ENCODE measurements at regions not wholly inside any gene's neighbourhood (a gene's known extent, or its start where the extent isn't known, plus 50 kb on each side); places are given as distances from the start of the nearest gene placed in this dataset.

GRCh38 chr16:62565706-62566105 lies 529.5 kb upstream of the CDH8 start:
- DNase-seq: no peak

GRCh38 chr16:62564291-62564690 lies 528.1 kb upstream of the CDH8 start:
- DNase-seq: no peak

- DNase-seq: no peak
These were observed 525.9 kb upstream of the CDH8 start for GRCh38 chr16:62562121-62562520.

GRCh38 chr16:62549875-62550274 lies 513.6 kb upstream of the CDH8 start:
- DNase-seq: no peak

GRCh38 chr16:62548095-62548494 lies 511.9 kb upstream of the CDH8 start:
- DNase-seq: no peak

- no peak for DNase-seq
These were observed 510.5 kb upstream of the CDH8 start for GRCh38 chr16:62546701-62547100.

- DNase-seq: no peak
These were observed 508.8 kb upstream of the CDH8 start for GRCh38 chr16:62545039-62545438.

- no peak for DNase-seq
These were observed 507.3 kb upstream of the CDH8 start for GRCh38 chr16:62543516-62543915.

GRCh38 chr16:62539657-62540056 lies 503.4 kb upstream of the CDH8 start:
- DNase-seq: no peak

- no peak for DNase-seq
These were observed 494.2 kb upstream of the CDH8 start for GRCh38 chr16:62530426-62530825.

GRCh38 chr16:62516001-62516400 lies 479.8 kb upstream of the CDH8 start:
- no peak for DNase-seq

- no peak for DNase-seq
These were observed 466.8 kb upstream of the CDH8 start for GRCh38 chr16:62503073-62503472.

GRCh38 chr16:62478903-62479458 lies 442.7 kb upstream of the CDH8 start:
- no peak for DNase-seq

GRCh38 chr16:62477796-62478195 lies 441.6 kb upstream of the CDH8 start:
- DNase-seq: no peak

GRCh38 chr16:62475573-62475972 lies 439.3 kb upstream of the CDH8 start:
- no peak for DNase-seq

GRCh38 chr16:62462971-62463370 lies 426.7 kb upstream of the CDH8 start:
- DNase-seq: no peak

- DNase-seq: no peak
These were observed 414.1 kb upstream of the CDH8 start for GRCh38 chr16:62450291-62450690.

GRCh38 chr16:62445909-62446308 lies 409.7 kb upstream of the CDH8 start:
- DNase-seq: no peak

GRCh38 chr16:62424206-62424605 lies 388.0 kb upstream of the CDH8 start:
- no peak for DNase-seq

- DNase-seq: no peak
These were observed 372.5 kb upstream of the CDH8 start for GRCh38 chr16:62408760-62409159.

GRCh38 chr16:62406387-62406786 lies 370.1 kb upstream of the CDH8 start:
- DNase-seq: no peak

- DNase-seq: no peak
These were observed 368.8 kb upstream of the CDH8 start for GRCh38 chr16:62404842-62405611.

GRCh38 chr16:62392698-62393097 lies 356.5 kb upstream of the CDH8 start:
- DNase-seq: no peak

GRCh38 chr16:62391940-62392339 lies 355.7 kb upstream of the CDH8 start:
- no peak for DNase-seq

GRCh38 chr16:62391134-62391533 lies 354.9 kb upstream of the CDH8 start:
- DNase-seq: no peak
